GM21825 (cell line): ENCODE measurements at regions not wholly inside any gene's neighbourhood (a gene's known extent, or its start where the extent isn't known, plus 50 kb on each side); places are given as distances from the start of the nearest gene placed in this dataset.
"Not testable (repeated sequence)": the region's sequence is repeated elsewhere in the genome, so short reads cannot be mapped to it uniquely, and the experiment has no call there.

Experiments
- ATAC-seq: cut with Tn5 transposase; IDR thresholded peaks from one replicate; pipeline ENCODE4 v1.9.1; 2021; ENCODE audit warnings: mild to moderate bottlenecking, moderate library complexity; ENCODE audit not compliant: unreplicated experiment

DNA sequence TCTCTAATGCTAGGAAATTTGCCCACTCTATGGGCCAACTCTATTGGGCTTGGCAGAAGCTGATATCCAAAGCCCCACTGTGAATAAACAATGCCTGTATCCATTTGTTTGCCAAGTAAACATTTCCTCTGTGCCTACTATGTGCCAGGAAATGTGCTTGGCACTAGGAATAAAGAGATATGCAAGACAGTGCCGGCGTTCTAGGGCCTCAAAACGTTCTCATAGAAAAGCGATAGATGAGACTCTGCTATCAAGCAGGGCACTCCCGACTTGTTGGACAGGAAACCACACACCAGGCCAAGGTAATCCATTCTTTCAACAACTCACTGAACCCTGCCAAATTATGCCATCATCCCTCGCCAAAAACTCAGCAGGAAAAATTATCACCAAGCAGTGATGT is 196.7 kb downstream of the IPMK start:
- ATAC-seq: no peak

DNA sequence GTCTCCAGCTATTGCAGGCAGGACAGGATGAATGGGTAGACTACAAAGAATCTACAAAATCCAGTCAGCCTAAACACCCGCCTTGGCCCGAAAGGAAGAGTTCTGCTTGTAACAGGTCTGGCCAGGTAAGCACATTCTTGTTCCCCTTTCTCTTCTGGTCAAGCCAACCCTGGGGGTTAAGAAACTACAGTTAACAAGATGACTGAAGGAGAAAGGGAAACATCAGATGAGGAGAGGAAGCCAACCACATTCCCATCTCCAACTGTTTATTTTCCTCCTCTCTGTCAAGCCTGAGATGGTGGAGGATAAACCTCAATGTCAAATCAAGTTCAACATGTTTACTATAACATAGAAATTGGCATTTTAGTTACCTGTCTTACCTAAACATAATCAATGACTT is 198.9 kb downstream of the IPMK start:
- ATAC-seq: no peak

DNA sequence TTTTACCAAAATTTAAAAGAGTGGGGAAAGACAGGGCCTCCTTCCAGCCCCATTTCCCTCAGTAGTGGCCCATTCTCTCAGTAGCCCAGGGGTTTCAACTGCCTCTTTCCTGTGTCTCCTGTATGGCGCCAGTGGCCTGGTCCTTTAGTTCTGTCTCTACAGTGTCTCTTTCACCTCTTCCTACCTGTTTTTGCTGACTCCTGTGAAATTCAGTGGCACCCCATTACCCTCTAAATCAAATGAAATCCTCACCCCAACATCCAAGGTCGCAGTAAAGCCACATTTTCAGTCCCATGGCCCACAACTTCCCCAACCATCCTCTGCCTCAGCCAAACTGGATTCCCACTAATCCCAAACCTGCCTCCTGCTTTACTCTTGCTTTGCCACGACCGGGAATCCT is 200.7 kb downstream of the IPMK start:
- ATAC-seq: no peak

DNA sequence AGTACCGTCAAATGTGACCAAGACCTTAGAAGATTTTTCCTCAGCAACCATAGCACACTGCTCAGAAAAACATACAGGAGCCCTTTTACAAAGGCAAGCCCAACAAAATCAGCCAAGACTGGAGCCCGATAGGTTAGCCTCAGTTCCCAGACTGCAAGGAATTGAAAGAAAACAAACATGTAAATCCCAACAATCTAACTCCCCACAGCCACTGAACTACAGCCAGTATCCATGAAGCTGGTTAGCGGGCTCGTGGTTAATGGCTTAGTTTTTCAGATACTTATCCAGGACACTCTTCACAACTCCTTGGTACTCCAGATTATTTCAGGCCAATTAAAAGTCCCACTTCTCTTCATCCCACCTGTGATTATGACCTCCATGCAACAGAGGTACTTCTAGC is 201.6 kb downstream of the IPMK start:
- no peak for ATAC-seq

DNA sequence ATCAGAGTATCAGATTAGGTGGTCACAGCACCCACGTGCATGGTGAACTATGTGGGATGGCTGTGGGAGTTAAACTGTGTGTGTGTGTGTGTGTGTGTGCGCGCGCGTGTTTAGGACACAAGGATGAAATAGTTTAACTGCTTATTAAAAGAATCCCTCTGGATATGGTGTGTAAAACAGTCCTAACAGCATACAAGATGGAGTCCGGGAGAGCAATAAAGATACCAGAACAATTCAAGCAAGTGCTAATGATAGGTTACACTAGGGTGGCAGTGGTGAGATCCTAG is 202.2 kb downstream of the IPMK start:
- ATAC-seq: no peak

DNA sequence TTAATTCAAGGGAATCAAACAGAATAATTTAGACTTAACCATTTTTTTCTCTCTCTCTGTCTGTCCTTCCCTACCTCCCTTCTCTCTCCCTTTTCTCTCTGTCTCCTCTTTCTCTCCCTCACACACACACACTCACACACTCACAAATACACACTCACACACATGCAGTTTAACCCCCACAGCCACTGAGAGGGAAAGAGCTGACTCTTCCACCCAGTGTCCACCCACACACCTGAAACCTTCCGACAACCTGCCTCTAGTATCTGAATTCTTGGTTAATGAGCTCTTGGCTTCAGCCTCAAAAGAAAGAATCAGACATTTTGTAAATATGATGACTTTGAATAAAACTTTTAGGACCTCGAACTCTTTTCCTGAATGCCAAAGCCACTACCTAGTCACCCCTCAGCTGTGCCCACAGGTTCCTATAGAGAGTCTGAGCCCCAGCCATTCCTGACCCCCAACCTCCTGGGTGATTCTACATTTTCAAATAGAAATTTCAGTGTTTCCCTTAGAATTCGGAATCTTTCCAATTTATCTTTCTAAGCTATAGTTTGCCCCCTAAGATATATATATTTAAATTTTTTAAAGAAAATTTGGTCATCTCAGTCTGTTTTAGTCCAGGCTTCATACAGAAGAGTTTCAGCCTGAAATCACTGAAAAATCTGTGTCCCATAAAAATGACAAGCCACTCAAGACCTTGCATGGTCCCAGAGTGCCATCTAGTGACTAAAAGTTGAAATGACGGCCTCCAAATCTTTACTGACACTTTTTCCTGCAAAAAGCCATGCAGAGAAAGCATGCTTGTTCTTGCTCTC is 202.8 kb downstream of the IPMK start:
- ATAC-seq: no peak

DNA sequence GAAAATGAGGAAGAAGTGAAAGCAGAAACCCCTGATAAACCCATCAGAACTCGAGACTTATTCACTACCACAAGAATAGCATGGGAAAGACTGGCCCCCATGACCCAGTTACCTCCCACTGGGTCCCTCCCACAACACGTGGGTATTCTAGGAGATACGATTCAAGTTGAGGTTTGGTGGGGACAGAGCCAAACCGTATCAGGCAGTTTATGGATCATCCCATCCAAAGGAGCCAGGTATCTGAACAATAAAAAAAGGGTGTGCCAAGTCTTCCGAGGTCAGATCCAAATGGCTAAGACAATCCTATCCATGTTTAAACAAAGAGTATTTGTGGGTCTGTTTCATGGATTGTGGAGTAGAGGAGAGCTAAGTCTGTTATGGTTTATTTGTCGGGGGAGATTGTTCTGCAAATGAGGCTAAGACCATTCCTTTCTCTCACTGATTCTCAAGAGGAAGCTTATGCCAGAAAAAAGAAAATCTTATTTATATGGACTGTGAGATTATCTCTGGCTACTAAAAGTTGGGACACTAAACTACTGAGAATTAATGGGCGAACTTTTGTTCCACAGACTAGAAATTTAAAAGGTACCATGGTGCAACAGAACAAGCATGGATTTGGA is 203.7 kb downstream of the IPMK start:
- no peak for ATAC-seq

DNA sequence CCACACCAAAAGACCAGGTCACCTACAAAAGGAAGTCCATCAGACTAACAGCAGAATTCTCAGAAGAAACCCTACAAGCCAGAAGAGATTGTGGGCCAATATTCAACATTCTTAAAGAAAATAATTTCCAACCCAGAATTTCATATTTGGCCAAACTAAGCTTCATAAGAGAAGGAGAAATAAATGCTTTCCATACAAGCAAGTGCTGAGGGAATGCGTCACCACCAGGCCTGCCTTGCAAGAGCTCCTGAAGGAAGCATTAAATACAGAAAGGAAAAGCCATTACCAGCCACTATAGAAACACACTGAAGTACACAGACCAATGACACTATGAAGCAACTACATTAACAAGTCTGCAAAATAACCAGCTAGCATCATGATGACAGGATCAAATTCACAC is 209.0 kb downstream of the IPMK start:
- not testable (repeated sequence) for ATAC-seq

DNA sequence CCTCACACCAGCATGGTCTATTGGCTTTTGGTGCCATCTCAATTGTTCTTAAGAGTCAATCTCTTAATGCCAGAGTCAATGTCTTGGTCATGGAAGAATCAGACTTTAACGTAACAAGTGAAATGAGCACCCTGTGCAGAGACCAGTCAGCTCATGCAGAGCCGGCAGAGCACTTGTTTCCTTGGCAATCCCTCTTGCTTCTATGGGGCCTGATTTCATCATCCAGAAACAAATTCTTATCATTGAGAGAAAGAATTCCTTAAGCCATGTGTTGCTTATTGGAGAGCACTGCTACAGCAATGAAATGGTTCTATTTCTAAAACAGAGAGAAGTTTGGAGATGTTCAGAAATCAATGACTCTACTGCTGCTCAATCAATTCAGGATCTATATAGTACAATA is 212.8 kb downstream of the IPMK start:
- ATAC-seq: no peak

DNA sequence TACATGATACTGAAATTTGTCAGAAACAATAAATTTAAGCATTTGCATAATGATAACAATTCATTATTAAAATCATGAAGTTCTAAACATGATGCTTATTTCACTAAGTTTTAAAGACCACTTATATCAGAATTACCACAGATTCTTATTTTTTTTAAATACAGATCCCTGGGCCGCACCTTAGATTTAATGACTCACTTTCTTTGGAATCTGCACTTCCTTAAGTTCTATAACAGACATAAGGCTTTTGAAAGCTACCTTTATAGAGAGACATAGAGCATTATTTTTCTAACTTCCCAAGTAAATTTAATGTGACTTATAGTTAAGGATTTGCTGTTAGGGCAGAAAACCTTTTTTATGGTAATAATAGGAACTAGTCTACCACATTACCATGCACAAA is 214.9 kb downstream of the IPMK start:
- no peak for ATAC-seq

DNA sequence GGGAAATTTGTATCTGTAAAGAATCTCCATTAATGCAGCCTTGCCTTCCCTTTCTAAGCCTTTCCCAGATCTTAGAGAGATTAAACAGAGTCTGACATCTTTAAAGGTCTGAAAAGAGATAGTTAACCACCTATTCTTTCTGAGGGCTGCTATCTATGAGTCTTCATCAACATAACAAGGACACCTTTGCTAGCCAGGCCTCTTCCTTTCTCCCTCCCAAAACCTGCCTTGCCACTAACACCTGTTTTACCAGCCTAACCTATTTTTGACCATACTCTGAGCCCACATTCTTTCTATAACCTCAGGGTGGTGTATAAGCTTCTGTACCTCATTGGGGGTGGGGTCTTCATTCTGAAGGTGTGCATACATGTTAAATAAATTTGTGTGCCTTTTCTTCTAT is 217.1 kb downstream of the IPMK start:
- ATAC-seq: no peak

DNA sequence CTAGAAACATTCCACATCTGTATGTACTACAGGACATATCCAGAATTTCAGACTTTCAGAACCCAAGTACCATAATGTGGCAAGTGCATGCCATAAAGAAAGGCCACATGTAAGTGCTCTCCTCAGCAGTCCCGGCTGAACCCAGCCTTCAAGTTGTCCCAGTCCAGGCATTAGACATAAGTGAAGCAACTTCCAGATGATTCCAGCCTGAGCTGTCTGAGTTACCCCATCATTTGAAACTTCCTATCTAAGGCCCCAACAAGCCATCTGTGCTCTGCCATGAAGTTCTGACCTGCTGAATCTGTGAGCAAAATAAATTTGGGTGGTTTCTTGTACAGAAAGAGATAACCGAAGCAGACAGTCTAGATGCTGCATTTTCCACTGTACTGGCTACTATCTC is 218.8 kb downstream of the IPMK start:
- ATAC-seq: no peak

DNA sequence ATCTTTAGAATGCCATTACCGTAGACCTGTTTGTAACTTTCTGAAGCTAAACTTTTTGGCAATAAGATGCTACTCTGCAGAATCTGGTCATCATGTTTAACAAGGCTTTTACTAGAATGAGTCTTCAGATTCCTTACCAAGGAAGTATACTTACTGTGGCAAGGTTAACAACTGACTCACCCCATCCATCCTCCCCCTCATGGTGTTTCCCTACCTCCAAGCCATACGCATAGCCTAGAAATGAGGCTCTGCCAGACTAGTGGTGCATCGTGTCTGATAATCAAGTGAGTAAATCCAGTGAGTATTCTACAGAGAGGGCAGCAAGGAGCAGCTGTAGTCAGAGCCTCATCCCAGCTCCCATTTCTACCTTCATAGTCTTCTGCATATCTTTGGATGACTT is 223.6 kb downstream of the IPMK start:
- no peak for ATAC-seq

DNA sequence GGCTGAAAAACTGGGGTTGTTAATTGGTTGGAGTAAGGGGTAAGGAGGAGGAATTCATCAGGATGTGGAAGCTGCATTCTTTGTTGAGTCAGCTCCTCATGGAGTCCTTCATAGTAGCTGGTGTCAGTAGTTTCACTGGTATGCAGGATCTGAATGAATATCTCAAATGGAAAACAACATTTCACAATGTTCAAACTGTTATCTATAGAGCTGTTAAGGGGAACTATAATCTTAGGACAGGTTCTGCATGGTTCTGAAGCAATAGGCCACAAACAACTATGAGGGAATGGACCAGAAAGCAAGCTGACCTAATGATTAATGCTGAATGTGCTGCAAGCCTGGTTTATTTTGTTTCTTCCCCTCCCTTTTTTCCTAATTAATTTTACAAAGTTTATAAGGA is 225.8 kb downstream of the IPMK start:
- ATAC-seq: no peak

DNA sequence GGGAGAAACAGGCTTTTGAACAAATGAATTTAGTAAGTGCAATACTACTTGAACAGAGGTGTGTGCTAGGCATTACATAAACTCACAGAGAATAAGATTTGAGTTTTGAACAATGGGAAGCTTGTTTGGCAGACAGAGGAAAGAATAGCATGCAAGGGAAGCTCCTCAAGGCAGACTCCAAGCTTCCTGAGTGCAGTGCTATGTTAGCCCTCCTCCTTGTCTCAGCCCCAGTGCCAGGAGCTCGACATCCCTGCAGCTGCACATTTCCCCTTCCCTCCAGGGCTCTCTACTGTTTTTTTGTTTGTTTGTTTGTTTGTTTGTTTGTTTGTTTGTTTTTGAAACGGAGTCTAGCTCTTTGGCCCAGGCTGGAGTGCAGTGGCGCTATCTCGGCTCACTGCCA is 237.5 kb downstream of the IPMK start:
- ATAC-seq: no peak

DNA sequence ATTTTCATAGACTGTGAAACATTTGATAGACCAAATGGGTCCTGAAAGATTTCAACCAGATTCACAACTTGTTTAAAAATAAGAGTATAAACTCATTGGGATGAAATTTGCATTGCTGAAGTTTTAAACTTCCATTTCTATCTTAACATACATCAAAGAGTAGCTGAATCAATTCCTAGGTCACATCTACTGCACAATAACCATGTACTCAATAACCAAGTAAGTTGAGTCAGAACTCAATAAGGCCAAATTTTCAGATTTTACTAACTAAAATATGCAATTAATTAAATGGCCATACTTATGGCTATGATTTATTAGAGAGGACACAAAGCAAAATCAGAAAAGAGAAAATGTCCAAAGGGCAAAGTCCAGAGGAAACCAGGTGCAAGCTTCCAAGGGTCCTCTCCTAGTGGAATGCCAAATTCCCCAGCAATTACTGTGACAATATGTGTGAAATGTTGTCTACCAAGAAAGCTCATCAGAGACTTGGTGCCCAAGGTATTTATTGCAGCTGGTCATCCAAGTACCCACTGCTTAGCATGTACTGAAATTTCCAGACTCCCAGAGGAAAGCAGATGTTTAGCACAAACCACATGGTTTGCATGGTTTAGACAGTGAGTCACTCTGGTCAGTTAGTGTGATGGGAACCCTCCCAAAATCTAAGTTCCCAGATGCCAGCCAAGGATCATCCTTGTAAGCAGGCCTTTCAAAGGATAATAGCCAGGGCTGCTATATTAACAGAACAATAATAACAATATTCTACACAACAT is 238.9 kb downstream of the IPMK start:
- ATAC-seq: no peak

DNA sequence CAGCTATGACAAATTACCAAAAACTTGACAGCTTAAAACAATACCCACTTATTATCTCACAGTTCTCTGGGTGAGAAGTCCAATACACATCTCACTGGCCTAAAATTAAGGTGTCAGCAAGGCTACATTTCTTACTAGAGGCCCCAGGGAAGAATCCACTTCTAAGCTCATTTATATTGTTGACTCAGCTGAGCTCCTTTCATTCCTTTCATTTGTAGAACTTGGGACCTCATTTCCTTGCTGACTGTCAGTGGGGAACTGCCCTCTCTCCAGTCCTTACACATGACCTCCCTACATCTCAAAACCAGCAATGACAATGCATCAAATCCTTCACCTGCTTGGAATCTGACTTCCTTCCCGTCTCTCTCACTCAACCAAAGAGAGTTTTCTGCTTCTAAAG is 240.3 kb downstream of the IPMK start:
- no peak for ATAC-seq

DNA sequence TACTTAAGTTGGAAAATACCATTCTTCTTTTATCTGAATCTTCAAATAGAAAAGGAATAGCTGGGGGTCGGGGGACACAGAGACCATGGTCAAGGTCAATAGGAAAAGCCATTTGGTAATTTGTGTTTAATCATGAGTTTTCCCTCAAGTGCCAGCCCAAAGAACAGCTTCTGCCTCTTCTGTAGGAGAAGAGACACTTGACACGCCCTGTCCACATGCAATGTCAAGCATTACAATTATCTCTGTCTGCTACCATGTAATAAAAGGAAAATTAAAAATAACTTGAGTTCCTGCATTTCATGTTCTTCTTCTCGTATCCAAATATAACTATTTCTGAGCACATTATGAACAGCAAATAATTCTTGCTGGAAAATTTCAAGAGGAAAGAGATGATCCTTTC is 241.7 kb downstream of the IPMK start:
- no peak for ATAC-seq

DNA sequence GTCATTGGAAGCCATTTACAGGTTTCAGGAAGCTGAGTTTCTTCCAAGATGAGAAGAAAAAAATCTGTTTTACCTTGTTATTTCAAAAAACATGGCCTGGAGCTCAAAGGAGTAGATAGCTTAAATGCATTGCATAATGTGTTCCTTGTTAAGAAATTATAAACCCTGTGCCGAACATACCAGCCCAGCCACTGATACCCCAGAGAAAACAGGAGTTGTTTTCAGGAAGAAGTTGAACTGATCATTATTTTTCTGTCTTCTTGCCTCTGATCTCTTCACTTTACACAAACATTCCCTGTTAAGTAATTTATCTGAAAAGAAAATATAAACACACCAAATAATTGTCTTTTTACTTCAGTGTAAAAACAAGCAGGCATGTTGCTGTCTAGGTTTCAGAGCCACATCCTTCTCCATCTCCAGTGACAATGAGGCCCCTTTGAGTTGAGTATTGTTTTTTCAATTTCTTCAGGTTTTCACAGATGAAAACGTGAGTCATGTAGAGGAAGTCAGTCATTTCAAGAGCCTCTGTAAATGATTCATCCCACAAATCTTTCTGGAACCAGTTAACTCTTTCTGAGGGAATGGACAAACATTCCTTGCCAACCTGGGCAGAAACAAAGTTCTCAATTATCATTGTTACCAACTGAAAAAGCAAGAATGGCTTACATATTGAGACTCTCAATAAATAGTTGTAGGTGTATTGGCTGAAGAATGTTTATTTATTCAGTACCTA is 244.2 kb downstream of the IPMK start:
- ATAC-seq: peak; percentile 54

DNA sequence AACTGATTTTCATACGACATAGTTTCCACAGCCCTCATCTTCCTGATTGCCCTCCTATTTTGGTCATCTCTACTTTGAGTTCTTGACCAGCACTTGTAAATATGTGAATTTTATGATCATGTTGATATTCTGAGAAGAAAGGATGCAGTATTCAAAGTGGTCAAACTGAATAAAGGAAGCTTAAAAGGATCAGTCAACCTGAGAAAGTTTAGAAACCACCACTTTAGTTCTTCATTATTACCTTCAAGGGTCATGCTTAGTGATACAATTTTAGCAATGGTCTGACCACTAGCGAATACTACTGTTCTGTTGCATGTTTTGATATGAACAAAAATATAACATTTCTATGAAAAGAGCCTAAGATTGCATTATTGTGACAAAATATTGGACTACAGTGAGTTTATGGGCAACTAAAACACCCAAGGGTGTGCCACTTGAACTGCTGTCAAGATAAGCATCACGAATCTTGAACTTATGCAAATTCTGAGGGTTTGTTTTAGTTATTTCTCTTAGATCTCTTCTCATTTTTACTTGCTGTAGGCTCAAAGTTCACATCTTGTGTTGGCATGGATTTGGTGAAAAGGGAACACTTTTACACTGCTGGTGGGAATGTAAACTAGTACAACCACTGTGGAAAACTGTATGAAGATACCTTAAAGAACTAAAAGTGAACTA is 247.7 kb downstream of the IPMK start:
- no peak for ATAC-seq

DNA sequence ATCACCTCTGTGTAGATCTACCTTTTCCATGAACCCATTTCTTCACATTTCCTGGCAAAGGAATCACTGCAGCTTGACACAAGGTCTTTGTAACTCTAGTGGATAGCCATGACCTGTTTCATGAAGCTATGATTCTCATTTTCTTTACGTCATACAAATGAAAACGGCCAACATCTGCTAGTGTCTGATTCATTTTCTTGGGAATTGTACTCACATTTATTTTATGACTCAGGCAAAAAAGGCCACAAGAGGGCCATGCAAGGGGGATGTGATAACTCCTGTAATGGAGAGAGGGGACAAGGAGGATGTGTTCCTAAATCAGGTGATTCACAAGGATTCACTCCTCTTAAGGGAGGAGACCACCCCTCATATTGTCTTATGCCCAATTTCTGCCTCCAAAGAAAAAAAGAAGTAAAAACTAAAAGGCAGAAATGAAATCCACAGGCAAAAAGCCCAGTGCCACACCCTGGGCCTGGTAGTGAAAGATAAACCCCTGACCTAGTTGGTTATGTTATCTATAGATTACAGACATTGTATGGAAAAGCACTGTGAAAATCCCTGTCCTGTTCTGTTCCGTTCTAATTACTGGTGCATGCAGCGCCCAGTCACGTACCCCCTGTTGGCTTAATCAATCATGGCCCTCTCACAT is 249.9 kb downstream of the IPMK start:
- no peak for ATAC-seq
